Caco-2 (cell line): ENCODE measurements at regions not wholly inside any gene's neighbourhood (a gene's known extent, or its start where the extent isn't known, plus 50 kb on each side); places are given as distances from the start of the nearest gene placed in this dataset.

Experiments used
- BruUV-seq: library from RNA; stranded (reverse); fragments of 400-500 nt; replicated peaks from 2 replicates; lab custom pipeline; 2021; lab: Mats Ljungman, UMichigan
- CTCF ChIA-PET: fragments of 300-600 bp; sonication (Branson Sonifier 250); formaldehyde crosslinking; loops from one replicate; lab custom pipeline; 2022; ENCODE audit warnings: antibody characterized with exemption; lab: Charles Lee
- POLR2A ChIA-PET: fragments of 300-600 bp; sonication (Branson Sonifier 250); formaldehyde crosslinking; loops from one replicate; lab custom pipeline; 2022; ENCODE audit warnings: antibody characterized with exemption; lab: Charles Lee
- DNase-seq, 2 experiments: peaks; one replicate each; pipeline versions ENCODE4 v3.0.0 to v3.0.0-alpha.2; 2020 to 2022
- H3K27me3 ChIP-seq: replicated peaks from 2 replicates; pipeline ENCODE4 v1.6.0; 2011; ENCODE audit warnings: low read length; ENCODE audit not compliant: control insufficient read depth, insufficient read depth
- H3K36me3 ChIP-seq: 2 replicates; pipeline ENCODE4 v1.5.1; 2011; ENCODE audit warnings: low read length; ENCODE audit not compliant: control insufficient read depth, insufficient read depth
- H3K4me1 ChIP-seq: fragments of 250-450 bp; sonication (Bioruptor Pico); 2 replicates; pipeline ENCODE4 v1.5.1; 2020; ENCODE audit warnings: mild to moderate bottlenecking
- H3K4me3 ChIP-seq: 2 replicates; pipeline ENCODE4 v1.5.1; 2011; ENCODE audit warnings: low read depth, mild to moderate bottlenecking, control low read depth, low read length
- H3K9me3 ChIP-seq: fragments of 250-450 bp; sonication (Bioruptor Pico); 2 replicates; pipeline ENCODE4 v1.5.1; 2020; ENCODE audit warnings: mild to moderate bottlenecking, moderate library complexity
- H3K27ac Mint-ChIP-seq: one replicate; pipeline ENCODE4 v1.8.0; 2022; ENCODE audit warnings: mixed read lengths; ENCODE audit not compliant: unreplicated experiment
- H3K27me3 Mint-ChIP-seq: one replicate; pipeline ENCODE4 v1.8.0; 2022; ENCODE audit warnings: mixed read lengths; ENCODE audit not compliant: insufficient read depth, unreplicated experiment
- H3K36me3 Mint-ChIP-seq: one replicate; pipeline ENCODE4 v1.8.0; 2022; ENCODE audit warnings: mild to moderate bottlenecking, mixed read lengths; ENCODE audit not compliant: insufficient read depth, unreplicated experiment
- H3K4me1 Mint-ChIP-seq: one replicate; pipeline ENCODE4 v1.8.0; 2022; ENCODE audit warnings: low read depth, mixed read lengths; ENCODE audit not compliant: unreplicated experiment
- H3K4me3 Mint-ChIP-seq: one replicate; pipeline ENCODE4 v1.8.0; 2022; ENCODE audit warnings: mild to moderate bottlenecking, moderate library complexity, mixed read lengths; ENCODE audit not compliant: unreplicated experiment
- H3K9me3 Mint-ChIP-seq: one replicate; pipeline ENCODE4 v1.8.0; 2022; ENCODE audit warnings: mixed read lengths; ENCODE audit not compliant: unreplicated experiment
- intact Hi-C: fragments of 100-400 bp; cut with micrococcal nuclease; formaldehyde crosslinking; loops from one replicate; pipeline ENCODE4 v1.10.0; 2022; ENCODE audit not compliant: unreplicated experiment
- TF ChIP-seq, protein P1 (sequence below), 2 experiments: fragments of 200-600 bp in 1 of 2; IDR thresholded peaks; 1 replicate in 1 of 2; 2 replicates in 1 of 2; pipeline versions ENCODE4 v1.5.1 to v1.8.0; 2011 to 2022; ENCODE audit warnings: antibody characterized with exemption in 1 of 2, control low read depth in 1 of 2, inconsistent platforms in 1 of 2, low read depth in 1 of 2, low read length in 1 of 2, mild to moderate bottlenecking in 1 of 2, moderate library complexity in 1 of 2; ENCODE audit not compliant: insufficient read depth in 1 of 2, severe bottlenecking in 1 of 2, unreplicated experiment in 1 of 2

DNA sequence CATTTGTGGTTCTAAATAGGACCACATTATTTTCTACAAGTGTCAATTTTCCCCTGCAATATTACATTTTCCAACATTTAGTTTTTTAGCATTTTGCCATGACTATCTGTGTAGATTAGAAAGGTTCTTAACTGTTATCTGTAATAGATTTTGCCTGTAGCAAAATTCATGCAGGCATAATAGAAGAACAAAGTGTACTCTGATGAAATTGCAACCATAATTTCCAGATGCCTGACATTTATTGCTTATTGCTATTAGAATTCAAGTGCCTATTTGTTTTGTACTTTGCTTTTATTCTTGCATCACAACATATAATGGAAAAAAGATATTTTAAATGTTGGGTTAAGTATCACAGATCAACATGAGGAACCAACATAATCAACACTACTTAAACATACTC lies 337.7 kb downstream of the TOX3 start:
- H3K27me3 ChIP-seq, result no peaks in the 10 kb centered on the region
- CTCF ChIA-PET, result no interaction called here
- TF ChIP-seq, protein P1, sequence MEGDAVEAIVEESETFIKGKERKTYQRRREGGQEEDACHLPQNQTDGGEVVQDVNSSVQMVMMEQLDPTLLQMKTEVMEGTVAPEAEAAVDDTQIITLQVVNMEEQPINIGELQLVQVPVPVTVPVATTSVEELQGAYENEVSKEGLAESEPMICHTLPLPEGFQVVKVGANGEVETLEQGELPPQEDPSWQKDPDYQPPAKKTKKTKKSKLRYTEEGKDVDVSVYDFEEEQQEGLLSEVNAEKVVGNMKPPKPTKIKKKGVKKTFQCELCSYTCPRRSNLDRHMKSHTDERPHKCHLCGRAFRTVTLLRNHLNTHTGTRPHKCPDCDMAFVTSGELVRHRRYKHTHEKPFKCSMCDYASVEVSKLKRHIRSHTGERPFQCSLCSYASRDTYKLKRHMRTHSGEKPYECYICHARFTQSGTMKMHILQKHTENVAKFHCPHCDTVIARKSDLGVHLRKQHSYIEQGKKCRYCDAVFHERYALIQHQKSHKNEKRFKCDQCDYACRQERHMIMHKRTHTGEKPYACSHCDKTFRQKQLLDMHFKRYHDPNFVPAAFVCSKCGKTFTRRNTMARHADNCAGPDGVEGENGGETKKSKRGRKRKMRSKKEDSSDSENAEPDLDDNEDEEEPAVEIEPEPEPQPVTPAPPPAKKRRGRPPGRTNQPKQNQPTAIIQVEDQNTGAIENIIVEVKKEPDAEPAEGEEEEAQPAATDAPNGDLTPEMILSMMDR (IDR thresholded peaks at IDR 0.05; ENCODE audit: insufficient read depth in 1 of 2, low read depth in 1 of 2, low read length in 1 of 2, severe bottlenecking in 1 of 2, unreplicated experiment in 1 of 2), result no peak
- POLR2A ChIA-PET, result no interaction called here
- no peak for DNase-seq
- Mint-ChIP-seq H3K4me3 (no peak overlapping the region), H3K27ac (no peak overlapping the region), H3K9me3 (no peaks in the 10 kb centered on the region), H3K36me3 (no peaks in the 10 kb centered on the region), H3K4me1 (no peaks in the 10 kb centered on the region), H3K27me3 (peaks cover 7% of the 10 kb centered on the region)
- intact Hi-C loops, result no loop called here
- no peak overlapping the region for H3K4me3 ChIP-seq
- H3K9me3 ChIP-seq, result no peaks in the 10 kb centered on the region
- no TSS peak for BruUV-seq
- H3K4me1 ChIP-seq, result no peaks in the 10 kb centered on the region
- no peaks in the 10 kb centered on the region for H3K36me3 ChIP-seq

DNA sequence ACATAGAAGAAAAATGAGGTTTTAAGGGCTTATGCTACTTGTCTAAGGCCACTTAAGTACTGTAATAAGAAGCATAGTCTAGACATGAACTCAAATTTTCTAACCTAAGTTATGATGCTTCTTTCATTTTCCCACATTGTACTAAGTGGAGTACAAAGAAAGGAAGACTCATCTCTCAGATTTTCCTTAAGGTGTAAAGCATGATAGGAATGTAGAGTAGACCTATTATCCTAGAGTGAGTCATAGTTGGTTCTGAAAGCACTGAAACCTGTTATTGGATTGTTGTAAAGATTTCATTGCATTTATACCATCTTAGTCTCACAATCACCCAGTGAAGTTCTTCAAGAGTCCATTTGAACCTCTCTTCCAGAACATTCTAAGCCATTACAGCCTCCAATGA lies 343.8 kb downstream of the TOX3 start:
- no peaks in the 10 kb centered on the region for H3K27me3 Mint-ChIP-seq
- H3K4me1 Mint-ChIP-seq, result peaks cover 5% of the 10 kb centered on the region
- no peaks in the 10 kb centered on the region for H3K9me3 Mint-ChIP-seq
- H3K4me3 ChIP-seq, result no peak overlapping the region
- H3K9me3 ChIP-seq, result no peaks in the 10 kb centered on the region
- POLR2A ChIA-PET, result no interaction called here
- H3K36me3 ChIP-seq, result no peaks in the 10 kb centered on the region
- TF ChIP-seq, protein P1 (IDR thresholded peaks at IDR 0.05; ENCODE audit: insufficient read depth in 1 of 2, low read depth in 1 of 2, low read length in 1 of 2, severe bottlenecking in 1 of 2, unreplicated experiment in 1 of 2), result no peak
- BruUV-seq, result no TSS peak
- H3K27ac Mint-ChIP-seq, result no peak overlapping the region
- no peaks in the 10 kb centered on the region for H3K27me3 ChIP-seq
- intact Hi-C loops, result no loop called here
- no peak overlapping the region for H3K4me3 Mint-ChIP-seq
- H3K4me1 ChIP-seq, result peaks cover 5% of the 10 kb centered on the region; the same call in 1 of the 2 replicates
- H3K36me3 Mint-ChIP-seq, result no peaks in the 10 kb centered on the region
- DNase-seq, result no peak
- CTCF ChIA-PET, result no interaction called here

DNA sequence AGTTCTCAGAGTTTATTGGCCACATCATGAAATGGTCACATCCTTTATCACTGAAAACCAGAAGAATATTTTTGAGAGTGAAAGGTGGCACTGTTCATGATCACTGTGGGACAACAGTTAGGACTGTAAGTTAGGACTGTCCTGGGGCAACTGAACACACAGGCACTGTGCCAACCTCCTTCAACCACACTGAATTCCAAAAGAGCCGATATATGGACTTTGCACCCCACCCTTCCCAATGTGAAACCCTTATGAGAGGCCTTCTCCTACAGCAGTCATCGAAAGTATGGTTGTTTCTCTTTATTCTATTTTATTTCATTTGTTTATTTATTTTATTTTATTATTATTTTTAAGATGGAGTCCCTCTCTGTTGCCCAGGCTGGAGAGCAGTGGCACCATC lies 353.5 kb downstream of the TOX3 start:
- no peaks in the 10 kb centered on the region for H3K4me1 Mint-ChIP-seq
- H3K27me3 Mint-ChIP-seq, result no peaks in the 10 kb centered on the region
- no TSS peak for BruUV-seq
- no peaks in the 10 kb centered on the region for H3K27me3 ChIP-seq
- H3K4me3 Mint-ChIP-seq, result no peak overlapping the region
- no peaks in the 10 kb centered on the region for H3K36me3 Mint-ChIP-seq
- H3K9me3 Mint-ChIP-seq, result no peaks in the 10 kb centered on the region
- no peaks in the 10 kb centered on the region for H3K4me1 ChIP-seq
- TF ChIP-seq, protein P1 (IDR thresholded peaks at IDR 0.05; ENCODE audit: insufficient read depth in 1 of 2, low read depth in 1 of 2, low read length in 1 of 2, severe bottlenecking in 1 of 2, unreplicated experiment in 1 of 2), result no peak
- CTCF ChIA-PET, result no interaction called here
- no peak for DNase-seq
- intact Hi-C loops, result no loop called here
- POLR2A ChIA-PET, result no interaction called here
- H3K27ac Mint-ChIP-seq, result no peak overlapping the region
- H3K36me3 ChIP-seq, result no peaks in the 10 kb centered on the region
- H3K9me3 ChIP-seq, result no peaks in the 10 kb centered on the region
- H3K4me3 ChIP-seq, result no peak overlapping the region
